ENCODE measurements at regions not wholly inside any gene's neighbourhood (a gene's known extent, or its start where the extent isn't known, plus 50 kb on each side); places are given as distances from the start of the nearest gene placed in this dataset.

GRCh38 chr10:10197423-10197822 lies 820.2 kb upstream of the CELF2 start:
- TF ChIP-seq GATA2 (IDR thresholded peaks at IDR 0.05; ENCODE audit: low read depth, low read length), result no peak
- no peak for TF ChIP-seq GATA3 (IDR thresholded peaks at IDR 0.05; ENCODE audit: low read depth, low read length)

Measured in SH-SY5Y (cell line).